Keratinocyte (primary cell): ENCODE measurements at regions not wholly inside any gene's neighbourhood (a gene's known extent, or its start where the extent isn't known, plus 50 kb on each side); places are given as distances from the start of the nearest gene placed in this dataset.

Source experiments
- DNase-seq: peaks from one replicate; pipeline ENCODE4 v3.0.0-alpha.2; 2011; ENCODE audit warnings: low read depth, missing footprints, low spot score
- FAIRE-seq: peaks from 2 replicates; lab custom pipeline; 2011; peaks lifted over from hg19 to GRCh38; lab: Jason Lieb, UNC
- H2AFZ ChIP-seq: 2 replicates; pipeline ENCODE4 v1.6.0; 2012; ENCODE audit warnings: low read length, control low read depth, inconsistent platforms; ENCODE audit not compliant: control insufficient read depth
- H3K27ac ChIP-seq: 2 replicates; pipeline ENCODE4 v1.5.1; 2011; ENCODE audit warnings: low read length; ENCODE audit not compliant: control insufficient read depth, insufficient read depth
- H3K27me3 ChIP-seq: 3 replicates; pipeline ENCODE4 v1.6.0; 2011; ENCODE audit warnings: low read length; ENCODE audit not compliant: control insufficient read depth, insufficient read depth; ENCODE audit errors: extremely low read depth
- H3K36me3 ChIP-seq, 2 experiments: 2 replicates in 1 of 2; 3 replicates in 1 of 2; pipeline ENCODE4 v1.5.1; 2011; ENCODE audit warnings: low read length in 2 of 2, mild to moderate bottlenecking in 1 of 2; ENCODE audit not compliant: control insufficient read depth in 2 of 2, insufficient read depth in 2 of 2; ENCODE audit errors: extremely low read depth in 1 of 2
- H3K4me1 ChIP-seq: 3 replicates; pipeline ENCODE4 v1.5.1; 2011; ENCODE audit warnings: low read length; ENCODE audit not compliant: control insufficient read depth, insufficient read depth; ENCODE audit errors: extremely low read depth
- H3K4me2 ChIP-seq: 3 replicates; pipeline ENCODE4 v1.6.0; 2011; ENCODE audit warnings: low read depth, low read length; ENCODE audit not compliant: control insufficient read depth, insufficient read depth; ENCODE audit errors: extremely low read depth
- H3K4me3 ChIP-seq, 3 experiments: fragments of 200-600 bp in 1 of 3; sonication (generic) in 1 of 3; 2 replicates in 2 of 3; 3 replicates in 1 of 3; pipeline ENCODE4 v1.5.1; 2011 to 2016; ENCODE audit warnings: low read length in 3 of 3, mild to moderate bottlenecking in 3 of 3, control low read depth in 2 of 3, inconsistent platforms in 1 of 3, low read depth in 1 of 3, mixed read lengths in 1 of 3, mixed run types in 1 of 3, moderate library complexity in 1 of 3; ENCODE audit not compliant: control insufficient read depth in 2 of 3, insufficient read depth in 2 of 3; ENCODE audit errors: extremely low read depth in 1 of 3
- H3K79me2 ChIP-seq: 2 replicates; pipeline ENCODE4 v1.6.0; 2012; ENCODE audit warnings: low read length; ENCODE audit not compliant: control insufficient read depth, insufficient read depth
- H3K9ac ChIP-seq: 3 replicates; pipeline ENCODE4 v1.6.0; 2011; ENCODE audit warnings: low read length; ENCODE audit not compliant: control insufficient read depth, insufficient read depth; ENCODE audit errors: extremely low read depth
- H3K9me1 ChIP-seq: 3 replicates; pipeline ENCODE4 v1.6.0; 2011; ENCODE audit warnings: low read length; ENCODE audit not compliant: control insufficient read depth, insufficient read depth; ENCODE audit errors: extremely low read depth
- H3K9me3 ChIP-seq: 2 replicates; pipeline ENCODE4 v1.5.1; 2012; ENCODE audit warnings: low read depth, low read length; ENCODE audit not compliant: control insufficient read depth
- H4K20me1 ChIP-seq: 3 replicates; pipeline ENCODE4 v1.6.0; 2011; ENCODE audit warnings: low read length; ENCODE audit not compliant: control insufficient read depth, insufficient read depth; ENCODE audit errors: extremely low read depth
- CTCF ChIP-seq, 3 experiments: IDR thresholded peaks in 1 of 3; conservative IDR thresholded peaks in 1 of 3; optimal IDR thresholded peaks in 1 of 3; 2 replicates in 2 of 3; 3 replicates in 1 of 3; pipeline versions ENCODE3 to v1.5.1; 2011; ENCODE audit warnings: low read length in 3 of 3, mild to moderate bottlenecking in 3 of 3, moderate library complexity in 2 of 3, control low read depth in 1 of 3, inconsistent platforms in 1 of 3; ENCODE audit not compliant: insufficient read depth in 2 of 3; ENCODE audit errors: extremely low read depth in 1 of 3
- EZH2 ChIP-seq: IDR thresholded peaks from one replicate; pipeline ENCODE4 v1.6.1; 2012; ENCODE audit warnings: inconsistent platforms, mild to moderate bottlenecking, low read length, moderate library complexity
- dilution Hi-C: fragments of 300-500 bp; cut with MboI; formaldehyde crosslinking; loops from one replicate; pipeline ENCODE4 v1.7.0; 2020; ENCODE audit warnings: low sequenced_read_pairs; ENCODE audit not compliant: extremely low pct_ligation_motif_present

- peak overlapping the region; percentile 79 for H3K9ac ChIP-seq
- peak overlapping the region; percentile 96 for H3K27ac ChIP-seq
- DNase-seq: no peak
Observed at GRCh38 chr7:17679458-17679857, 260.8 kb downstream of the SNX13 start.

GRCh38 chr7:17680026-17680425 is 260.3 kb downstream of the SNX13 start:
- H3K27ac ChIP-seq: peak overlapping the region; percentile 96
- no peaks in the 10 kb centered on the region for H3K79me2 ChIP-seq
- no peak for DNase-seq
- dilution Hi-C loops: no loop called here
- H3K4me2 ChIP-seq: peak overlapping the region; percentile 70
- peak overlapping the region; percentile 55 for H2AFZ ChIP-seq
- H4K20me1 ChIP-seq: no peaks in the 10 kb centered on the region
- peak overlapping the region in 1 of 3 experiments; percentile 55 for H3K4me3 ChIP-seq
- H3K4me1 ChIP-seq: peaks cover 50% of the 10 kb centered on the region
- H3K36me3 ChIP-seq: peaks cover 0 to 1% of the 10 kb centered on the region in 2 experiments
- TF ChIP-seq CTCF (optimal IDR thresholded peaks at IDR 0.05 in 1 of 3, IDR thresholded peaks at IDR 0.05 in 1 of 3, conservative IDR thresholded peaks at IDR 0.05 in 1 of 3; ENCODE audit: extremely low read depth in 1 of 3, insufficient read depth in 2 of 3, low read length in 3 of 3) (no peak), EZH2 (no peak)
- no peaks in the 10 kb centered on the region for H3K9me3 ChIP-seq
- no peaks in the 10 kb centered on the region for H3K27me3 ChIP-seq
- no peaks in the 10 kb centered on the region for H3K9me1 ChIP-seq
- peak overlapping the region; percentile 79 for H3K9ac ChIP-seq
- FAIRE-seq: peak; percentile 100

More at GRCh38 chr7:17679458-17679857, 260.8 kb downstream of the SNX13 start:
- H3K36me3 ChIP-seq: peaks cover 0 to 1% of the 10 kb centered on the region in 2 experiments
- no peaks in the 10 kb centered on the region for H4K20me1 ChIP-seq
- no peaks in the 10 kb centered on the region for H3K79me2 ChIP-seq
- no peaks in the 10 kb centered on the region for H3K9me3 ChIP-seq
- dilution Hi-C loops: no loop called here
- TF ChIP-seq EZH2: no peak
- no peak for TF ChIP-seq CTCF (optimal IDR thresholded peaks at IDR 0.05 in 1 of 3, IDR thresholded peaks at IDR 0.05 in 1 of 3, conservative IDR thresholded peaks at IDR 0.05 in 1 of 3; ENCODE audit: extremely low read depth in 1 of 3, insufficient read depth in 2 of 3, low read length in 3 of 3)
- H3K27me3 ChIP-seq: no peaks in the 10 kb centered on the region
- H2AFZ ChIP-seq: no peak overlapping the region
- H3K4me1 ChIP-seq: peaks cover 56% of the 10 kb centered on the region
- no peak for FAIRE-seq
- peak overlapping the region; percentile 70 for H3K4me2 ChIP-seq
- H3K4me3 ChIP-seq: peak overlapping the region in 2 of 3 experiments; percentile 9 to 23
- H3K9me1 ChIP-seq: no peaks in the 10 kb centered on the region
